Loucy (cell line): ENCODE measurements at regions not wholly inside any gene's neighbourhood (a gene's known extent, or its start where the extent isn't known, plus 50 kb on each side); places are given as distances from the start of the nearest gene placed in this dataset.
A peak's percentile ranks its signal among the peaks of the same experiment; 100 is the strongest.

Experiments
- H2AFZ ChIP-seq: fragments of 200-600 bp; sonication (generic); 2 replicates; pipeline ENCODE4 v1.6.0; 2016; ENCODE audit warnings: antibody characterized with exemption, mild to moderate bottlenecking, low read length, moderate library complexity
- H3F3A ChIP-seq: fragments of 200-600 bp; 2 replicates; pipeline ENCODE4 v1.6.0; 2016; ENCODE audit warnings: antibody characterized with exemption, low read depth, mild to moderate bottlenecking
- H3K27me3 ChIP-seq: fragments of 200-600 bp; sonication (generic); 2 replicates; pipeline ENCODE4 v1.6.1; 2014; ENCODE audit warnings: low read length, mild to moderate bottlenecking; ENCODE audit not compliant: insufficient read depth, poor library complexity, severe bottlenecking
- H3K36me3 ChIP-seq: fragments of 200-600 bp; sonication (generic); 2 replicates; pipeline ENCODE4 v1.6.1; 2016; ENCODE audit warnings: low read length; ENCODE audit not compliant: insufficient read depth
- H3K4me1 ChIP-seq: fragments of 200-600 bp; sonication (generic); 2 replicates; pipeline ENCODE4 v1.5.1; 2014; ENCODE audit warnings: low read length, mild to moderate bottlenecking; ENCODE audit not compliant: insufficient read depth, poor library complexity, severe bottlenecking
- H3K4me2 ChIP-seq: fragments of 200-600 bp; sonication (generic); 2 replicates; pipeline ENCODE4 v1.6.0; 2014; ENCODE audit warnings: antibody characterized with exemption, low read length, low read depth, mild to moderate bottlenecking; ENCODE audit not compliant: poor library complexity, severe bottlenecking
- H3K4me3 ChIP-seq: fragments of 200-600 bp; sonication (generic); 2 replicates; pipeline ENCODE4 v1.5.1; 2014; ENCODE audit warnings: low read length, mild to moderate bottlenecking, mixed read lengths; ENCODE audit not compliant: poor library complexity, severe bottlenecking
- H3K79me2 ChIP-seq: fragments of 200-600 bp; sonication (generic); 2 replicates; pipeline ENCODE4 v1.6.1; 2014; ENCODE audit warnings: low read length; ENCODE audit not compliant: insufficient read depth
- H3K9ac ChIP-seq: fragments of 200-600 bp; sonication (generic); 2 replicates; pipeline ENCODE4 v1.6.0; 2014; ENCODE audit warnings: mild to moderate bottlenecking, low read depth, low read length, moderate library complexity; ENCODE audit not compliant: poor library complexity, severe bottlenecking
- H3K9me2 ChIP-seq: fragments of 200-600 bp; sonication (generic); replicated peaks from 2 replicates; pipeline ENCODE4 v1.6.1; 2016; ENCODE audit warnings: low read depth, low read length, mixed read lengths
- H3K9me3 ChIP-seq: fragments of 200-600 bp; sonication (generic); 2 replicates; pipeline ENCODE4 v1.6.1; 2014; ENCODE audit warnings: mild to moderate bottlenecking, antibody characterized with exemption, low read length, low read depth; ENCODE audit not compliant: insufficient read depth
- H4K20me1 ChIP-seq: fragments of 200-600 bp; sonication (generic); 2 replicates; pipeline ENCODE4 v1.6.0; 2014; ENCODE audit warnings: antibody characterized with exemption, low read length, mild to moderate bottlenecking; ENCODE audit not compliant: insufficient read depth, poor library complexity, severe bottlenecking
- CTCF ChIP-seq: fragments of 200-600 bp; sonication (generic); conservative IDR thresholded peaks from 2 replicates; pipeline ENCODE4 v1.5.1; 2014; ENCODE audit warnings: mild to moderate bottlenecking, antibody characterized with exemption, low read length
- EZH2phosphoT487 ChIP-seq: fragments of 200-600 bp; IDR thresholded peaks from 2 replicates; pipeline ENCODE4 v1.6.1; 2018; ENCODE audit warnings: antibody characterized with exemption, mild to moderate bottlenecking, moderate library complexity, borderline replicate concordance

GRCh38 chr1:115546846-115547245 is 94.9 kb upstream of the VANGL1 start:
- Histone ChIP-seq H3K9ac (peak overlapping the region; percentile 70), H3F3A (peaks cover 25% of the 10 kb centered on the region), H3K9me2 (no peaks in the 10 kb centered on the region), H4K20me1 (no peaks in the 10 kb centered on the region), H3K4me3 (peak overlapping the region; percentile 24), H2AFZ (no peak overlapping the region), H3K9me3 (no peaks in the 10 kb centered on the region), H3K4me1 (peaks cover 55% of the 10 kb centered on the region), H3K27me3 (no peaks in the 10 kb centered on the region), H3K36me3 (no peaks in the 10 kb centered on the region), H3K79me2 (no peaks in the 10 kb centered on the region), H3K4me2 (peak overlapping the region; percentile 45)
- TF ChIP-seq CTCF (no peak), EZH2phosphoT487 (no peak)

DNA sequence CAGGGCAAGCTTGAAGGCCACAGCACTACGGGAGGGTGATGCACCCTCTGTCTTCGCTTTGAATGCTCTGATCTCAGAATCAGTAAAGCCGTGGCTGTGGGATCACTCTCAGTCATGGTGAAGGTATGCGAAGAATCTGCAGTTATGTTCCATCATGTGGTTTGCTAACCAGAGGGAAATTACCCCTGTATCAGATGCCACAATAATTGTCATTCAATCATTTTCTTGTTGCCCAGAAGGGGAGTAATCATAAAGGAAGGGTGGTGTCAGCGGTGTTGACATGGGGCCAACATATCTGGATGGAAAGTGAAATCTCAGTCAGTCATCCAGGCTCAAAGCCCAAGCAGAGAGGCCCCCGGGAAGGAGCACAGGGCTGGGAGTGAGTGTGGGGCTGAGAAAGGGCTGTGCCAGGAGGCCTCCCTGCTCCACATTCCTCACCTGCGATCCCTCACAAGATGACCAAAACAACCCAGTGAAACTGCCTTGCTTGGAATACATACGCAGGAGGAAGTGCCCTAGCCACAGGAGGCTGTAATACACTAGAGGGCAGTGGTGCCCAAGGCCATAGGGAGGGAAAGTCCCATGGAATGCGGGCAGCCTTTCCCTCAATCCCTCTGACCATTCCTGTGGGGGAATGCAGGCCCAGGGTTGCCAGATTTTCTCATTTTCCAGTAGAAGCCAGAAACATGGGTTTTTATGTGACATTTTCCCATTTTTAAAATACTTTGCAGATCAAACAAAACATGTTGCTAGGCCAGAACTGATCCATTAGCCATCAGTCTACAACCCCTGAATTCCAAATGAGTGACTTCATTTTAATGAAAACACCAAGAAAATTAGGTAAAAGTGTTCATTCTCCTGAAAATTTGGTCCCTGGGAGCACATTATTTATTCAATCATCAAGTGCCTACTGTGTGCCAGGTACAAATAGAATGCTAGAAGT is 95.7 kb upstream of the VANGL1 start:
- TF ChIP-seq EZH2phosphoT487 (no peak), CTCF (peak; percentile 74)
- H3K9ac ChIP-seq = peak overlapping the region; percentile 70
- H3K4me2 ChIP-seq = peak overlapping the region; percentile 45
- H2AFZ ChIP-seq = no peak overlapping the region
- no peaks in the 10 kb centered on the region for H3K36me3 ChIP-seq
- H3K79me2 ChIP-seq = no peaks in the 10 kb centered on the region
- H3K4me1 ChIP-seq = peaks cover 60% of the 10 kb centered on the region
- H3F3A ChIP-seq = peaks cover 25% of the 10 kb centered on the region
- no peak overlapping the region for H3K4me3 ChIP-seq
- no peaks in the 10 kb centered on the region for H3K9me2 ChIP-seq
- H4K20me1 ChIP-seq = no peaks in the 10 kb centered on the region
- no peaks in the 10 kb centered on the region for H3K27me3 ChIP-seq
- H3K9me3 ChIP-seq = no peaks in the 10 kb centered on the region

- no peak overlapping the region for H3K4me2 ChIP-seq
- H3K9ac ChIP-seq = peak overlapping the region; percentile 70
- no peaks in the 10 kb centered on the region for H3K36me3 ChIP-seq
- H3F3A ChIP-seq = peaks cover 25% of the 10 kb centered on the region
- no peaks in the 10 kb centered on the region for H3K79me2 ChIP-seq
- peaks cover 60% of the 10 kb centered on the region for H3K4me1 ChIP-seq
- no peaks in the 10 kb centered on the region for H3K27me3 ChIP-seq
- no peak overlapping the region for H3K4me3 ChIP-seq
- no peaks in the 10 kb centered on the region for H3K9me2 ChIP-seq
- TF ChIP-seq CTCF (no peak), EZH2phosphoT487 (no peak)
- H4K20me1 ChIP-seq = no peaks in the 10 kb centered on the region
- no peaks in the 10 kb centered on the region for H3K9me3 ChIP-seq
- H2AFZ ChIP-seq = no peak overlapping the region
These were observed 96.6 kb upstream of the VANGL1 start for GRCh38 chr1:115545096-115545720.
